Vagina (tissue), 2 donors: ENCODE measurements at regions not wholly inside any gene's neighbourhood (a gene's known extent, or its start where the extent isn't known, plus 50 kb on each side); places are given as distances from the start of the nearest gene placed in this dataset.
"Not testable (repeated sequence)": the region's sequence is repeated elsewhere in the genome, so short reads cannot be mapped to it uniquely, and the experiment has no call there.

Experiments used
- CTCF ChIP-seq, 3 experiments: fragments of 450-650 bp in 2 of 3; fragments of 200-600 bp in 1 of 3; sonication (generic) in 1 of 3; IDR thresholded peaks; one replicate each; pipeline ENCODE4 v1.5.1; 2017 to 2019; ENCODE audit warnings: antibody characterized with exemption in 3 of 3, mild to moderate bottlenecking in 2 of 3, moderate library complexity in 2 of 3
- POLR2A ChIP-seq, 2 donors: fragments of 450-650 bp; IDR thresholded peaks; one replicate each; pipeline ENCODE4 v1.6.1; 2017; ENCODE audit warnings: antibody characterized with exemption in 2 of 2, mild to moderate bottlenecking in 2 of 2, moderate library complexity in 2 of 2

GRCh38 chr9:88849878-88850277 lies 141.4 kb upstream of the S1PR3 start:
- not testable (repeated sequence) for TF ChIP-seq POLR2A, CTCF (IDR thresholded peaks at IDR 0.05)
